DMS 273 (cell line): ENCODE measurements at regions not wholly inside any gene's neighbourhood (a gene's known extent, or its start where the extent isn't known, plus 50 kb on each side); places are given as distances from the start of the nearest gene placed in this dataset.

Experiments used
- DNase-seq: peaks from one replicate; lab custom pipeline; 2025; ENCODE audit not compliant: unreplicated experiment; lab: John Stamatoyannopoulos, UW

DNA sequence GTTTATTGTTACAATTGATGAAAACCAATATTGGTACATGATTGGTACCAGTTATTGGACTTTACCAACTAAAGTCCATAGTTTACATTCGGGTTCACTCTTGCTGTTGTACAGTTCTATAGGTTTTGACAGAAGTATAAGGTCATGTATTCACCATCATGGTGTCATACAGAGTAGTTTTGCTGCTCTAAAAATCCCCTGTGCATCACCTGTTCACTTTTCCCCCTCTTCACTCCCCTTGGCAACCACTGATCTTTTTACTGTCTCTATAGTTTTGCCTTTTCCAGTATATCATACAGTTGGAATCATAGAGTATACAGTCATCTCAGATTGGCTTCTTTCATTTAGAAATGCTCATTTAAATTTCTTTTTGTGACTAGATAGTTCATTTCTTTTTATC is 51.2 kb upstream of the MED4 start:
- DNase-seq: no peak
